NB4 (cell line): ENCODE measurements at regions not wholly inside any gene's neighbourhood (a gene's known extent, or its start where the extent isn't known, plus 50 kb on each side); places are given as distances from the start of the nearest gene placed in this dataset.

Experiments
- DNase-seq: peaks from one replicate; pipeline ENCODE4 v3.0.0; 2010; ENCODE audit warnings: low read depth
- H3K4me3 ChIP-seq: one replicate; pipeline ENCODE4 v1.5.1; 2011; ENCODE audit warnings: mild to moderate bottlenecking, low read depth, low read length, moderate library complexity
- CTCF ChIP-seq: IDR thresholded peaks from one replicate; pipeline ENCODE4 v1.5.1; 2012; ENCODE audit warnings: low read depth, low read length
- MAX ChIP-seq: IDR thresholded peaks from 2 replicates; pipeline ENCODE4 v1.6.1; 2011; ENCODE audit warnings: low read depth, low read length
- MYC ChIP-seq: IDR thresholded peaks from 2 replicates; pipeline ENCODE4 v1.6.1; 2011; ENCODE audit warnings: low read depth, low read length
- POLR2A ChIP-seq: IDR thresholded peaks from 2 replicates; pipeline ENCODE4 v1.6.1; 2011; ENCODE audit warnings: mild to moderate bottlenecking; ENCODE audit not compliant: insufficient read length; ENCODE audit errors: extremely low read depth

GRCh38 chr5:86807046-86808031 is 189.6 kb downstream of the COX7C start:
- no peak overlapping the region for H3K4me3 ChIP-seq
- DNase-seq, result no peak
- no peak for TF ChIP-seq MAX
- no peak for TF ChIP-seq POLR2A
- TF ChIP-seq CTCF, result no peak
- no peak for TF ChIP-seq MYC

- no peak overlapping the region for H3K4me3 ChIP-seq
- no peak for TF ChIP-seq MYC
- no peak for TF ChIP-seq POLR2A
- no peak for TF ChIP-seq CTCF
- no peak for TF ChIP-seq MAX
- DNase-seq, result no peak
These were observed 196.6 kb downstream of the COX7C start for GRCh38 chr5:86814315-86814714.

GRCh38 chr5:86814907-86815306 is 197.2 kb downstream of the COX7C start:
- no peak overlapping the region for H3K4me3 ChIP-seq
- TF ChIP-seq MYC (no peak), MAX (no peak), POLR2A (no peak), CTCF (no peak)
- DNase-seq, result no peak

DNA sequence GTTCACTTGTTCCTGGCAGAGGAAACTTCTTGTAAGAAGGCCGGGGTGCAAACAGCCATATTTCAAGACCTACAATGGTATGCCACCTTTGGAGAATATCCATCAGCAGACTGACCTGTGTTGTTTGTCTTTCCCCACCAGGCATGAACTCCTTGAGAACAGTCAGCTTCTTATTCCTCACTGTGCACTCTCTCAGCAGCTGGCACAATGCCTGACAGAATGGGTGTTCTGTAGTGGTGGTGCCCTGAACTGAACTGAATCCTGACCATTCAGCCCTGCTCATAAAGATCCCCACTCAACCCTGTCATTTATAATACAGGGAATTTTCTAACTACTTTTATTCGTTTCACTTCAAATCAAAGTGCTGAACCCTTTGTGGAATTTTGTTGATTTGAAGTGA is 206.9 kb downstream of the COX7C start:
- no peak overlapping the region for H3K4me3 ChIP-seq
- no peak for TF ChIP-seq MAX
- no peak for TF ChIP-seq MYC
- no peak for TF ChIP-seq POLR2A
- TF ChIP-seq CTCF, result no peak
- no peak for DNase-seq

GRCh38 chr5:86831128-86831527 is 213.4 kb downstream of the COX7C start:
- H3K4me3 ChIP-seq, result no peak overlapping the region
- no peak for DNase-seq
- TF ChIP-seq MAX, result no peak
- no peak for TF ChIP-seq CTCF
- TF ChIP-seq MYC, result no peak
- no peak for TF ChIP-seq POLR2A
